ENCODE measurements at regions not wholly inside any gene's neighbourhood (a gene's known extent, or its start where the extent isn't known, plus 50 kb on each side); places are given as distances from the start of the nearest gene placed in this dataset.
A peak's percentile ranks its signal among the peaks of the same experiment; 100 is the strongest.

- DNase-seq: no peak
Measured at GRCh38 chr10:113423981-113424721, 128.7 kb upstream of the HABP2 start.

- no peak for DNase-seq
Measured at GRCh38 chr10:113425008-113425407, 127.8 kb upstream of the HABP2 start.

- peak; percentile 2 for DNase-seq
Measured at GRCh38 chr10:113425541-113425951, 127.3 kb upstream of the HABP2 start.

- DNase-seq: no peak
Measured at GRCh38 chr10:113426181-113426877, 126.5 kb upstream of the HABP2 start.

GRCh38 chr10:113427236-113427735 lies 125.6 kb upstream of the HABP2 start:
- no peak for DNase-seq

GRCh38 chr10:113427811-113428558 lies 124.9 kb upstream of the HABP2 start:
- DNase-seq: no peak

GRCh38 chr10:113430634-113431397 lies 122.0 kb upstream of the HABP2 start:
- DNase-seq: no peak

- DNase-seq: no peak
Measured at GRCh38 chr10:113431398-113432160, 121.3 kb upstream of the HABP2 start.

- DNase-seq: no peak
Measured at GRCh38 chr10:113433711-113434110, 119.1 kb upstream of the HABP2 start.

GRCh38 chr10:113434315-113434714 lies 118.5 kb upstream of the HABP2 start:
- DNase-seq: no peak

- DNase-seq: no peak
Measured at GRCh38 chr10:113434950-113435349, 117.9 kb upstream of the HABP2 start.

- no peak for DNase-seq
Measured at GRCh38 chr10:113435881-113436280, 117.0 kb upstream of the HABP2 start.

- DNase-seq: no peak
Measured at GRCh38 chr10:113436851-113437250, 116.0 kb upstream of the HABP2 start.

- DNase-seq: no peak
Measured at GRCh38 chr10:113438652-113439051, 114.2 kb upstream of the HABP2 start.

- no peak for DNase-seq
Measured at GRCh38 chr10:113441220-113441619, 111.6 kb upstream of the HABP2 start.

- no peak for DNase-seq
Measured at GRCh38 chr10:113441686-113442270, 111.1 kb upstream of the HABP2 start.

- no peak for DNase-seq
Measured at GRCh38 chr10:113442336-113442735, 110.5 kb upstream of the HABP2 start.

- no peak for DNase-seq
Measured at GRCh38 chr10:113443141-113443925, 109.5 kb upstream of the HABP2 start.

- DNase-seq: no peak
Measured at GRCh38 chr10:113444766-113445365, 108.0 kb upstream of the HABP2 start.

GRCh38 chr10:113445736-113446135 lies 107.1 kb upstream of the HABP2 start:
- DNase-seq: no peak

All from NCI-H2227 treated with DMSO at 0.1 percent for 48 hours (cell line).